ENCODE measurements at regions not wholly inside any gene's neighbourhood (a gene's known extent, or its start where the extent isn't known, plus 50 kb on each side); places are given as distances from the start of the nearest gene placed in this dataset.

GRCh38 chr5:10861423-10861790, 100.4 kb upstream of the DAP start:
- 68 to 79% (median 69%) methylated on average over 3 of the region's 3 CpGs for WGBS, 3 donors
- Histone ChIP-seq H3K27ac (no peak overlapping the region), H3K36me3 (ENCODE audit: insufficient read depth in 1 of 2, low read depth in 1 of 2) (no peaks in the 10 kb centered on the region), H3K9me3 (no peaks in the 10 kb centered on the region), H3K27me3 (ENCODE audit: insufficient read depth in 3 of 3, low read length in 2 of 3) (peaks cover 3 to 6% (median 5%) of the 10 kb centered on the region in 3 donors), H3K4me1 (no peaks in the 10 kb centered on the region), H3K4me3 (no peak overlapping the region)
- ATAC-seq: no peak
- TF ChIP-seq CTCF (IDR thresholded peaks at IDR 0.05): no peak
- intact Hi-C loops (cut with DNase I): no loop called here
- DNase-seq: no peak

- no peak for DNase-seq
- no peak for ATAC-seq
- WGBS, 3 donors: 72 to 77% (median 73%) methylated on average over 4 of the region's 4 CpGs
- Histone ChIP-seq H3K27me3 (ENCODE audit: insufficient read depth in 3 of 3, low read length in 2 of 3) (peaks cover 3 to 6% (median 5%) of the 10 kb centered on the region in 3 donors), H3K27ac (no peak overlapping the region), H3K4me1 (no peaks in the 10 kb centered on the region), H3K9me3 (no peaks in the 10 kb centered on the region), H3K4me3 (no peak overlapping the region), H3K36me3 (ENCODE audit: insufficient read depth in 1 of 2, low read depth in 1 of 2) (no peaks in the 10 kb centered on the region)
- intact Hi-C loops (cut with DNase I): no loop called here
- TF ChIP-seq CTCF (IDR thresholded peaks at IDR 0.05): no peak
Measured at GRCh38 chr5:10860645-10861422, 99.8 kb upstream of the DAP start.

GRCh38 chr5:10860196-10860543, 99.1 kb upstream of the DAP start:
- 42 to 50% (median 47%) methylated on average over 9 of the region's 9 CpGs for WGBS, 3 donors
- Histone ChIP-seq H3K36me3 (ENCODE audit: insufficient read depth in 1 of 2, low read depth in 1 of 2) (no peaks in the 10 kb centered on the region), H3K4me1 (no peaks in the 10 kb centered on the region), H3K4me3 (no peak overlapping the region), H3K27me3 (ENCODE audit: insufficient read depth in 3 of 3, low read length in 2 of 3) (peaks cover 3 to 6% (median 5%) of the 10 kb centered on the region in 3 donors), H3K9me3 (no peaks in the 10 kb centered on the region), H3K27ac (no peak overlapping the region)
- intact Hi-C loops (cut with DNase I): no loop called here
- DNase-seq (no peak), ATAC-seq (no peak)
- TF ChIP-seq CTCF (IDR thresholded peaks at IDR 0.05): no peak

GRCh38 chr5:10859393-10860195, 98.6 kb upstream of the DAP start:
- whole genome bisulfite sequencing, 3 donors: 68 to 72% (median 71%) methylated on average over 15 of the region's 15 CpGs
- ATAC-seq (no peak), DNase-seq (no peak)
- no peak for TF ChIP-seq CTCF (IDR thresholded peaks at IDR 0.05)
- Histone ChIP-seq H3K27ac (no peak overlapping the region), H3K36me3 (ENCODE audit: insufficient read depth in 1 of 2, low read depth in 1 of 2) (no peaks in the 10 kb centered on the region), H3K27me3 (ENCODE audit: insufficient read depth in 3 of 3, low read length in 2 of 3) (peaks cover 3 to 6% (median 5%) of the 10 kb centered on the region in 3 donors), H3K4me3 (no peak overlapping the region), H3K4me1 (no peaks in the 10 kb centered on the region), H3K9me3 (no peaks in the 10 kb centered on the region)
- intact Hi-C loops (cut with DNase I): no loop called here

Measured in psoas muscle (tissue), 7 donors.